ENCODE measurements at regions not wholly inside any gene's neighbourhood (a gene's known extent, or its start where the extent isn't known, plus 50 kb on each side); places are given as distances from the start of the nearest gene placed in this dataset.

GRCh38 chr5:23405316-23406068 lies 101.9 kb upstream of the PRDM9 start:
- no peak for DNase-seq (ENCODE audit: low read depth)
- no peak overlapping the region for H3K4me3 ChIP-seq (ENCODE audit: low read depth, low read length)
- no peak for TF ChIP-seq CTCF (IDR thresholded peaks at IDR 0.05; ENCODE audit: control insufficient read depth, extremely low read depth, insufficient read depth)

- no peak for DNase-seq (ENCODE audit: low read depth)
- TF ChIP-seq CTCF (IDR thresholded peaks at IDR 0.05; ENCODE audit: control insufficient read depth, extremely low read depth, insufficient read depth): no peak
- no peak overlapping the region for H3K4me3 ChIP-seq (ENCODE audit: low read depth, low read length)
These were observed 104.8 kb upstream of the PRDM9 start for GRCh38 chr5:23402585-23402984.

GRCh38 chr5:23400951-23401350 lies 106.5 kb upstream of the PRDM9 start:
- TF ChIP-seq CTCF (IDR thresholded peaks at IDR 0.05; ENCODE audit: control insufficient read depth, extremely low read depth, insufficient read depth): no peak
- DNase-seq (ENCODE audit: low read depth): no peak
- no peak overlapping the region for H3K4me3 ChIP-seq (ENCODE audit: low read depth, low read length)

GRCh38 chr5:23396346-23396745 lies 111.1 kb upstream of the PRDM9 start:
- H3K4me3 ChIP-seq (ENCODE audit: low read depth, low read length): no peak overlapping the region
- TF ChIP-seq CTCF (IDR thresholded peaks at IDR 0.05; ENCODE audit: control insufficient read depth, extremely low read depth, insufficient read depth): no peak
- DNase-seq (ENCODE audit: low read depth): no peak

- DNase-seq (ENCODE audit: low read depth): no peak
- no peak for TF ChIP-seq CTCF (IDR thresholded peaks at IDR 0.05; ENCODE audit: control insufficient read depth, extremely low read depth, insufficient read depth)
- H3K4me3 ChIP-seq (ENCODE audit: low read depth, low read length): no peak overlapping the region
These were observed 117.9 kb upstream of the PRDM9 start for GRCh38 chr5:23389291-23390101.

- TF ChIP-seq CTCF (IDR thresholded peaks at IDR 0.05; ENCODE audit: control insufficient read depth, extremely low read depth, insufficient read depth): no peak
- no peak for DNase-seq (ENCODE audit: low read depth)
- H3K4me3 ChIP-seq (ENCODE audit: low read depth, low read length): no peak overlapping the region
These were observed 122.4 kb upstream of the PRDM9 start for GRCh38 chr5:23385036-23385435.

Measured in LNCaP clone FGC (cell line).